IMR-90 (cell line): ENCODE measurements at regions not wholly inside any gene's neighbourhood (a gene's known extent, or its start where the extent isn't known, plus 50 kb on each side); places are given as distances from the start of the nearest gene placed in this dataset.

Experiments used
- ATAC-seq: fragments of 200-7000 bp; cut with Tn5 transposase; 2 replicates; pipeline ENCODE4 v1.9.1; 2020; ENCODE audit warnings: low read depth, mild to moderate bottlenecking, moderate library complexity
- BruUV-seq: library from RNA; stranded (reverse); fragments of 400-500 nt; replicated peaks from 2 replicates; lab custom pipeline; 2021; lab: Mats Ljungman, UMichigan
- CTCF ChIA-PET: fragments of 300-600 bp; formaldehyde crosslinking; extraction: SDS; loops from one replicate; lab custom pipeline; 2021; ENCODE audit warnings: antibody characterized with exemption; lab: Yijun Ruan, JAX
- POLR2A ChIA-PET: fragments of 300-600 bp; sonication (Branson Sonifier 250); formaldehyde crosslinking; loops from one replicate; lab custom pipeline; 2022; ENCODE audit warnings: antibody characterized with exemption; ENCODE audit not compliant: unreplicated experiment; lab: Charles Lee
- DNase-seq: peaks from one replicate; pipeline ENCODE4 v3.0.0; 2013
- H2AFZ ChIP-seq: replicated peaks from 2 replicates; pipeline ENCODE3; 2013; ENCODE audit warnings: low read length, mild to moderate bottlenecking; ENCODE audit not compliant: poor library complexity
- H2AK5ac ChIP-seq: 2 replicates; pipeline ENCODE4 v1.6.1; 2013; ENCODE audit warnings: low read depth, low read length, inconsistent platforms
- H2AK9ac ChIP-seq: replicated peaks from 2 replicates; pipeline ENCODE3; 2013; ENCODE audit warnings: mild to moderate bottlenecking, low read depth, low read length, moderate library complexity; ENCODE audit not compliant: poor library complexity
- H2BK120ac ChIP-seq: 2 replicates; pipeline ENCODE4 v1.6.1; 2013; ENCODE audit warnings: low read depth, low read length, inconsistent platforms
- H2BK15ac ChIP-seq: 3 replicates; pipeline ENCODE4 v1.6.1; 2013; ENCODE audit warnings: low read depth, low read length, inconsistent platforms
- H2BK20ac ChIP-seq: 2 replicates; pipeline ENCODE4 v1.6.1; 2013; ENCODE audit warnings: low read depth, mild to moderate bottlenecking, inconsistent platforms, low read length, moderate library complexity
- H2BK5ac ChIP-seq: 2 replicates; pipeline ENCODE4 v1.6.1; 2013; ENCODE audit warnings: mild to moderate bottlenecking, low read depth, low read length, inconsistent platforms; ENCODE audit not compliant: poor library complexity, severe bottlenecking
- H3K14ac ChIP-seq: replicated peaks from 2 replicates; pipeline ENCODE4 v1.6.1; 2013; ENCODE audit warnings: low read depth, low read length, inconsistent platforms
- H3K18ac ChIP-seq: 2 replicates; pipeline ENCODE4 v1.6.1; 2013; ENCODE audit warnings: low read depth, low read length, control low read depth
- H3K23ac ChIP-seq: 2 replicates; pipeline ENCODE4 v1.6.1; 2013; ENCODE audit warnings: low read depth, low read length, inconsistent platforms
- H3K27ac ChIP-seq: 2 replicates; pipeline ENCODE4 v1.5.1; 2013; ENCODE audit warnings: mild to moderate bottlenecking, control low read depth, low read length; ENCODE audit not compliant: insufficient read depth
- H3K27me3 ChIP-seq: 2 replicates; pipeline ENCODE4 v1.6.1; 2013; ENCODE audit warnings: low read length; ENCODE audit not compliant: control insufficient read depth, insufficient read depth
- H3K36me3 ChIP-seq: 2 replicates; pipeline ENCODE4 v1.6.1; 2013; ENCODE audit warnings: low read length, mixed read lengths; ENCODE audit not compliant: control insufficient read depth, insufficient read depth
- H3K4ac ChIP-seq: 2 replicates; pipeline ENCODE4 v1.6.1; 2013; ENCODE audit warnings: low read depth, low read length, inconsistent platforms
- H3K4me1 ChIP-seq: 2 replicates; pipeline ENCODE4 v1.6.1; 2013; ENCODE audit warnings: low read length, mixed read lengths; ENCODE audit not compliant: control insufficient read depth, insufficient read depth
- H3K4me2 ChIP-seq: 2 replicates; pipeline ENCODE4 v1.6.1; 2013; ENCODE audit warnings: low read depth, mild to moderate bottlenecking, control low read depth, low read length, moderate library complexity
- H3K4me3 ChIP-seq: 2 replicates; pipeline ENCODE4 v1.5.1; 2013; ENCODE audit warnings: low read depth, mild to moderate bottlenecking, control low read depth, low read length, moderate library complexity; ENCODE audit not compliant: insufficient read depth
- H3K56ac ChIP-seq: 2 replicates; pipeline ENCODE4 v1.6.1; 2013; ENCODE audit warnings: low read length, inconsistent platforms; ENCODE audit not compliant: insufficient read depth; ENCODE audit errors: extremely low read depth
- H3K79me1 ChIP-seq, 2 experiments: 2 replicates each; pipeline ENCODE4 v1.6.1; 2013; ENCODE audit warnings: low read length in 2 of 2, inconsistent platforms in 1 of 2, low read depth in 1 of 2
- H3K9ac ChIP-seq: 2 replicates; pipeline ENCODE4 v1.6.1; 2013; ENCODE audit warnings: low read depth, low read length, control low read depth
- H3K9me1 ChIP-seq: 2 replicates; pipeline ENCODE4 v1.6.1; 2013; ENCODE audit warnings: low read length, inconsistent platforms; ENCODE audit not compliant: insufficient read depth
- H3K9me3 ChIP-seq: 2 replicates; pipeline ENCODE4 v1.6.1; 2013; ENCODE audit warnings: low read length; ENCODE audit not compliant: control insufficient read depth, insufficient read depth
- H4K20me1 ChIP-seq: 2 replicates; pipeline ENCODE4 v1.6.1; 2013; ENCODE audit warnings: low read length, inconsistent platforms; ENCODE audit not compliant: insufficient read depth
- H4K5ac ChIP-seq: 2 replicates; pipeline ENCODE4 v1.6.1; 2013; ENCODE audit warnings: mild to moderate bottlenecking, low read depth, low read length, control low read depth
- H4K8ac ChIP-seq, 2 experiments: 2 replicates each; pipeline ENCODE4 v1.6.1; 2013; ENCODE audit warnings: low read depth in 2 of 2, low read length in 2 of 2, control low read depth in 1 of 2, inconsistent platforms in 1 of 2
- H4K91ac ChIP-seq: 2 replicates; pipeline ENCODE4 v1.6.1; 2013; ENCODE audit warnings: low read depth, low read length, inconsistent platforms; ENCODE audit not compliant: insufficient read depth
- BHLHE40 ChIP-seq: fragments of 150-350 bp; IDR thresholded peaks from 2 replicates; pipeline ENCODE4 v1.6.1; 2016; ENCODE audit warnings: mild to moderate bottlenecking, low read depth, low read length
- CEBPB ChIP-seq: IDR thresholded peaks from 2 replicates; pipeline ENCODE4 v1.6.1; 2012; ENCODE audit warnings: low read depth, low read length, improper control_type of control experiment
- CHD1 ChIP-seq: IDR thresholded peaks from 2 replicates; pipeline ENCODE4 v1.6.1; 2012; ENCODE audit warnings: low read depth, low read length, improper control_type of control experiment
- ELK1 ChIP-seq: fragments of 150-350 bp; IDR thresholded peaks from 2 replicates; pipeline ENCODE4 v1.6.1; 2016; ENCODE audit warnings: low read depth, mild to moderate bottlenecking, low read length, moderate library complexity, borderline replicate concordance
- FOS ChIP-seq: fragments of 150-350 bp; IDR thresholded peaks from 2 replicates; pipeline ENCODE4 v1.6.1; 2016; ENCODE audit warnings: low read depth, low read length
- MAFK ChIP-seq: IDR thresholded peaks from 2 replicates; pipeline ENCODE4 v1.6.1; 2012; ENCODE audit warnings: low read depth, low read length, improper control_type of control experiment
- MAZ ChIP-seq: IDR thresholded peaks from 2 replicates; pipeline ENCODE4 v1.6.1; 2012; ENCODE audit warnings: low read depth, mild to moderate bottlenecking, low read length, improper control_type of control experiment, moderate library complexity, borderline replicate concordance
- MXI1 ChIP-seq: IDR thresholded peaks from 2 replicates; pipeline ENCODE4 v1.6.1; 2012; ENCODE audit warnings: low read depth, mild to moderate bottlenecking, low read length, moderate library complexity, borderline replicate concordance
- NFE2L2 ChIP-seq: fragments of 150-350 bp; IDR thresholded peaks from 2 replicates; pipeline ENCODE4 v1.6.1; 2016; ENCODE audit warnings: low read depth, mild to moderate bottlenecking, low read length
- POLR2A ChIP-seq: IDR thresholded peaks from 2 replicates; pipeline ENCODE4 v1.6.1; 2012; ENCODE audit warnings: mild to moderate bottlenecking, low read depth, low read length
- RAD21 ChIP-seq: IDR thresholded peaks from 2 replicates; pipeline ENCODE4 v1.6.1; 2012; ENCODE audit warnings: low read length, improper control_type of control experiment
- RCOR1 ChIP-seq: IDR thresholded peaks from 2 replicates; pipeline ENCODE4 v1.6.1; 2012; ENCODE audit warnings: mild to moderate bottlenecking, low read length, improper control_type of control experiment; ENCODE audit not compliant: insufficient replicate concordance
- RFX5 ChIP-seq: IDR thresholded peaks from 2 replicates; pipeline ENCODE4 v1.8.0; 2012; ENCODE audit warnings: low read depth, mild to moderate bottlenecking, low read length, moderate library complexity
- SMC3 ChIP-seq: fragments of 150-350 bp; IDR thresholded peaks from 2 replicates; pipeline ENCODE4 v1.6.1; 2016; ENCODE audit warnings: low read depth, mild to moderate bottlenecking, antibody characterized with exemption, low read length, moderate library complexity
- WGBS, 2 experiments: methylation state at CpG; one replicate each; pipeline versions ENCODE4 v1.1.5 to v1.1.7; 2013; ENCODE audit warnings: missing lambda C conversion rate in 2 of 2; ENCODE audit not compliant: insufficient read length in 1 of 2; ENCODE audit errors: extremely low coverage in 2 of 2; 5-methylcytosine and 5-hydroxymethylcytosine counted together
- dilution Hi-C: fragments of 300-500 bp; cut with HindIII; formaldehyde crosslinking; loops from one replicate; pipeline ENCODE4 v1.14.3; 2018; ENCODE audit warnings: low sequenced_read_pairs; ENCODE audit not compliant: unreplicated experiment
- in situ Hi-C: fragments of 300-500 bp; cut with MboI; formaldehyde crosslinking; loops from 3 replicates; pipeline ENCODE4 v1.14.3; 2019; ENCODE audit warnings: low sequenced_read_pairs, inconsistent platforms, mixed read lengths
- intact Hi-C: fragments of 100-400 bp; cut with micrococcal nuclease; formaldehyde crosslinking; loops from 2 replicates; pipeline ENCODE4 v1.10.0; 2022
- TF ChIP-seq, protein P1 (sequence below): conservative IDR thresholded peaks from 2 replicates; pipeline ENCODE4 v1.5.1; 2012; ENCODE audit warnings: mild to moderate bottlenecking, low read depth, low read length, improper control_type of control experiment
- TF ChIP-seq, protein P2 (sequence below): fragments of 150-350 bp; IDR thresholded peaks from 2 replicates; pipeline ENCODE4 v1.6.1; 2017; ENCODE audit warnings: mild to moderate bottlenecking, antibody characterized with exemption, low read length, low read depth

- no peak overlapping the region for H2BK5ac ChIP-seq
- H2AK9ac ChIP-seq, result no peak overlapping the region
- no peaks in the 10 kb centered on the region for H3K79me1 ChIP-seq
- H3K9me1 ChIP-seq, result no peaks in the 10 kb centered on the region
- no peak overlapping the region for H4K91ac ChIP-seq
- no peak overlapping the region for H2BK120ac ChIP-seq
- POLR2A ChIA-PET, result no interaction called here
- CTCF ChIA-PET, result no interaction called here
- H3K4ac ChIP-seq, result no peak overlapping the region
- no peak overlapping the region for H3K56ac ChIP-seq
- DNase-seq, result no peak
- in situ Hi-C loops (no loop called here), dilution Hi-C loops (no loop called here), intact Hi-C loops (no loop called here)
- H3K18ac ChIP-seq, result no peak overlapping the region
- no peak overlapping the region for H3K27ac ChIP-seq
- no peak overlapping the region for H4K5ac ChIP-seq
- no peaks in the 10 kb centered on the region for H3K36me3 ChIP-seq
- H3K9ac ChIP-seq, result no peak overlapping the region
- no peak overlapping the region for H3K4me2 ChIP-seq
- H3K4me3 ChIP-seq, result no peak overlapping the region
- no peaks in the 10 kb centered on the region for H3K27me3 ChIP-seq
- no peak overlapping the region for H2BK20ac ChIP-seq
- no peak overlapping the region for H2AFZ ChIP-seq
- H4K20me1 ChIP-seq, result no peaks in the 10 kb centered on the region
- no peak overlapping the region for H2BK15ac ChIP-seq
- no peak overlapping the region for H3K23ac ChIP-seq
- no peak overlapping the region for H4K8ac ChIP-seq
- H3K9me3 ChIP-seq, result peaks cover 3% of the 10 kb centered on the region; the same call in 1 of the 2 replicates
- no peak for ATAC-seq
- H2AK5ac ChIP-seq, result no peak overlapping the region
- WGBS, 2 experiments, result no CpG with 5 or more reads among the region's 2 CpGs
- H3K4me1 ChIP-seq, result no peaks in the 10 kb centered on the region
- no TSS peak for BruUV-seq
- H3K14ac ChIP-seq, result no peak overlapping the region
- TF ChIP-seq CHD1 (no peak), POLR2A (no peak), NFE2L2 (no peak), BHLHE40 (no peak), RCOR1 (no peak), MXI1 (no peak), RAD21 (no peak), CEBPB (no peak), SMC3 (no peak), FOS (no peak), MAFK (no peak), RFX5 (no peak), MAZ (no peak), ELK1 (no peak)
- TF ChIP-seq, protein P1, sequence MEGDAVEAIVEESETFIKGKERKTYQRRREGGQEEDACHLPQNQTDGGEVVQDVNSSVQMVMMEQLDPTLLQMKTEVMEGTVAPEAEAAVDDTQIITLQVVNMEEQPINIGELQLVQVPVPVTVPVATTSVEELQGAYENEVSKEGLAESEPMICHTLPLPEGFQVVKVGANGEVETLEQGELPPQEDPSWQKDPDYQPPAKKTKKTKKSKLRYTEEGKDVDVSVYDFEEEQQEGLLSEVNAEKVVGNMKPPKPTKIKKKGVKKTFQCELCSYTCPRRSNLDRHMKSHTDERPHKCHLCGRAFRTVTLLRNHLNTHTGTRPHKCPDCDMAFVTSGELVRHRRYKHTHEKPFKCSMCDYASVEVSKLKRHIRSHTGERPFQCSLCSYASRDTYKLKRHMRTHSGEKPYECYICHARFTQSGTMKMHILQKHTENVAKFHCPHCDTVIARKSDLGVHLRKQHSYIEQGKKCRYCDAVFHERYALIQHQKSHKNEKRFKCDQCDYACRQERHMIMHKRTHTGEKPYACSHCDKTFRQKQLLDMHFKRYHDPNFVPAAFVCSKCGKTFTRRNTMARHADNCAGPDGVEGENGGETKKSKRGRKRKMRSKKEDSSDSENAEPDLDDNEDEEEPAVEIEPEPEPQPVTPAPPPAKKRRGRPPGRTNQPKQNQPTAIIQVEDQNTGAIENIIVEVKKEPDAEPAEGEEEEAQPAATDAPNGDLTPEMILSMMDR, result no peak
- TF ChIP-seq, protein P2, sequence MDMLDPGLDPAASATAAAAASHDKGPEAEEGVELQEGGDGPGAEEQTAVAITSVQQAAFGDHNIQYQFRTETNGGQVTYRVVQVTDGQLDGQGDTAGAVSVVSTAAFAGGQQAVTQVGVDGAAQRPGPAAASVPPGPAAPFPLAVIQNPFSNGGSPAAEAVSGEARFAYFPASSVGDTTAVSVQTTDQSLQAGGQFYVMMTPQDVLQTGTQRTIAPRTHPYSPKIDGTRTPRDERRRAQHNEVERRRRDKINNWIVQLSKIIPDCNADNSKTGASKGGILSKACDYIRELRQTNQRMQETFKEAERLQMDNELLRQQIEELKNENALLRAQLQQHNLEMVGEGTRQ, result no peak
These were observed 763.9 kb downstream of the BCL11A start for GRCh38 chr2:59789523-59789922.
